Fibroblast of lung (primary cell): ENCODE measurements at regions not wholly inside any gene's neighbourhood (a gene's known extent, or its start where the extent isn't known, plus 50 kb on each side); places are given as distances from the start of the nearest gene placed in this dataset.

Experiments used
- CTCF ChIP-seq, 2 donors: IDR thresholded peaks in 1 of 2; conservative IDR thresholded peaks in 1 of 2; 1 replicate in 1 of 2; 2 replicates in 1 of 2; pipeline ENCODE4 v1.5.1; 2011 to 2012; ENCODE audit warnings: low read length in 2 of 2, control low read depth in 1 of 2, inconsistent platforms in 1 of 2, low read depth in 1 of 2, mild to moderate bottlenecking in 1 of 2
- EZH2 ChIP-seq: IDR thresholded peaks from 2 replicates; pipeline ENCODE4 v1.5.1; 2012; ENCODE audit warnings: low read length, control low read depth, mild to moderate bottlenecking; ENCODE audit errors: missing control alignments

- TF ChIP-seq CTCF (conservative IDR thresholded peaks at IDR 0.05 in 1 of 2, IDR thresholded peaks at IDR 0.05 in 1 of 2; ENCODE audit: low read depth in 1 of 2, low read length in 2 of 2) (no peak), EZH2 (no peak)
Measured at GRCh38 chr22:47575291-47575690, 812.8 kb downstream of the TBC1D22A start.
